SW480 (cell line): ENCODE measurements at regions not wholly inside any gene's neighbourhood (a gene's known extent, or its start where the extent isn't known, plus 50 kb on each side); places are given as distances from the start of the nearest gene placed in this dataset.
"Not testable (repeated sequence)": the region's sequence is repeated elsewhere in the genome, so short reads cannot be mapped to it uniquely, and the experiment has no call there.

ENCODE experiments used
- DNase-seq: peaks from one replicate; pipeline ENCODE4 v3.0.0-alpha.2; 2016; ENCODE audit warnings: low spot score

DNA sequence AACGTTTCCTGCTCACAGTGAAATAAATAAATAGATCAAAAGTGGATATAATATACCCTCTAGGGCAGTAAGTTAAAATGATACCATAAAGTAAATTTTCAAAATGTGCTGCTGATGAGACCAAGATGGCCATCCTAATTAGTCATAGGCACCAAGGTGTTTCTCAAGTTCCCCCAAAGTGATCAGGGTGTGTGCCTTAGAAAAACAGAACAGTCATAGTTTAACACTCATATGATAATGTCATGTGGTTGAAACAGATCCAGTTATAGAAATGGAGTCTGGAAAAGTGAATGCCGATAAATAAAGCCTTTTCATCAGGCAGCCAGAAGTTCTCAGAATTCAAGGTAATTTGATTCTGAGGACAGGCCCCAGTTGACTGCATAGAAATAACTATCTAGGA lies 161.5 kb upstream of the CDKN2B start:
- DNase-seq: no peak

GRCh38 chr9:22170990-22171670 lies 162.0 kb upstream of the CDKN2B start:
- no peak for DNase-seq

GRCh38 chr9:22171691-22172090 lies 162.6 kb upstream of the CDKN2B start:
- no peak for DNase-seq

DNA sequence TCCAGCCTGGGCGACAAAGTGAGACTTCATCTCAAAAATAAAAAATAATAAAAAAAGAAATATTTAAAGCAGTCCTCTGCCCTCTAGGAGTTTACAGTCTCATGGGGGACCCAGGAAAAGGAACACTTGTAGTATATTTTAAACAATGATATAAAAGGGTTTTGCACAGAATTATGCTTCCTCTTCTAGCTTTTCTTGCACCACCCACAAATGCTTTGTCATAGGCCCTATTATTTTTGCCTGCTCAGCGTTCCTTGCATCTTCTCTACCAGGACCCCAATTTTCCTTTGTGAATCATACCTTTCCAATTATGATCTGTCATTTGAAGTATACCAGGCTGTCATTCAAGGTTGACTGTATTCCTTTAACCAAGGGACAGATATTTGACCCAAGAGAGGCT lies 164.8 kb upstream of the CDKN2B start:
- no peak for DNase-seq

- DNase-seq: no peak
These were observed 167.0 kb upstream of the CDKN2B start for GRCh38 chr9:22175972-22176545.

GRCh38 chr9:22181021-22181420 lies 171.9 kb upstream of the CDKN2B start:
- not testable (repeated sequence) for DNase-seq

DNA sequence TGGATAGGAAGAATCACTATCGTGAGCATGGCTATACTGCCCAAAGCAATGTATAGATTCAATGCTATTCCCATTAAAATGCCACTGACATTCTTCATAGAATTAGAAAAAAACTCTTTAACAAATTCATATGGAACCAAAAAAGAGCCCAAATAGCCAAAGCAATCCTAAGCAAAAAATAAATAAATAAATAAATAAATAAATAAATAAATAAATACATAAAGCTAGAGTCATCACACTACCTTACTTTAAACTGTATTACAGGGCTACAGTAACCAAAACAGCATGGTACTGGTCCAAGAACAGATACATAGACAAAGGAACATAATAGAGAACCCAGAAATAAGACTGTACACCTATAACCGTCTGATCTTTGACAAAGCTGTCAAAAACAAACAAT lies 180.4 kb upstream of the CDKN2B start:
- DNase-seq: no peak

DNA sequence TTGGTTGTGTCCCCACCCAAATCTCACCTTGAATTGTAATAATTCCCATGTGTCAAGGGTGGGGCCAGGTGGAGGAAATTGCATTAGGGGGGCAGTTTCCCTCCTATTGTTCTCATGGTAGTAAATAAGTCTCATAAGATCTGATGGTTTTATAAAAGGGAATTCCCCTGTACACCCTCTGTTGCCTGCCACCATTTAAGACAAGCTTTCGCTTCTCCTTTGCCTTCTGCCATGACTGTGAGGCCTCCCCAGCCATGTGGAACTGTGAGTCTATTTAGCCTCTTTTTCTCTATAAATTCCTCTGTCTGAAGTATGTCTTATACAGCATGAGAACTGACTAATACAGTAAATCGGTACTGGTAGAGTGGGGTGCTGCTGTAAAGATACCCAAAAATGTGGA lies 187.9 kb upstream of the CDKN2B start:
- DNase-seq: not testable (repeated sequence)

- DNase-seq: no peak
These were observed 189.6 kb upstream of the CDKN2B start for GRCh38 chr9:22198681-22199080.

DNA sequence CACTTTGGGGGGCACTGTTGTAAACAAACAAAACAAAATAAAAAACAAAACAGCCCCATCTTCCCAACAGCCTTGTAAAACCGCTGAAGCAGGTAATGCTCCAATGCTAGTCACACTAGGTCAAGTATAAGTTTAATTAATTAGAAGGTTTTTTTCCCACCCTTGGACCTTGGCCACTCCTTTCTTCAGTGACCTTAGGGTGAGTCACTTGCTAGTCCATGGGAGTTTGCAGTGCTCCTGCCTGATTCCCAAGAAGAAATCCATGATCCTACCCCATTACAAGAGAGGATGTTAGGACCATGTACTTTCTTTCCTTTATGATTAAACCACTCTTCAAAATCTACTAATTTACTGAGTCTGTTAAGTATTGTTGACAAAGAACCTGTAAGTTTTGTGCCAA lies 192.2 kb upstream of the CDKN2B start:
- DNase-seq: no peak

DNA sequence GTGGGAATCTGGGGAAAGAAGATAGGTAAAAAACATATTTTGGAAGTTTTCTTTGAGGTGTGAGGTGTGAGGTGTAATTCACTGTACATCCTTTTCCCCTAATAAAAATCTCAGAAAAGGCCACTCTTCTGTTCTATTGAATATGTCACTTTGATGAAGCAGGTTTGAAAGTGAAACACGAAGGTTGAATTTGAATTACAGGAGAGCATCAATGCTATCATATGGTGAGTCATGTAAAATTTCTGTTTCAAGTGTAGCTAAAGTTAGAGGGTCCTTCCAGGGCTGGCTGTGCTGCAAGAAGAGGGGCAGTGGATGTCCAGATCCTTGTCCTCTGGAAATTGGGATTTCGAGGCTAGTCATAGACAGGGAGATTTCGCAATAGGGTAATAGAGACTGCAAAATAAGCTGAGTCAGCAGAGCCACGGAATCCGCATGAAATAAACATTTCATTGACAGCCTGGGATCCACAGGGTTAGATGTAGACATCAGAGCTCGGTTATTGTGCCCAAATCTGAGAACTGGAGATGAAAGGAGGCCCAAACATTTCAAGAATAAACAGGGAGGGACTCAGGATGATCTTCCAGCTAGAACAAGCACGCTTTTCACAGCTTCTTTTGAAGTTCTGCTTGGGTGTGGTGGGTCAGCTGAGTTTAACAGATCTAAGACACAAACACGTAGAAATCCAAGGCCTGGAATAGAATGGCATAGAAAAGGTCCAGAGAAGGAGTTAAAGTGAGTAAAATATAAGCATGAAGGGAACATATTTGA lies 194.4 kb upstream of the CDKN2B start:
- DNase-seq: peak; percentile 43

- no peak for DNase-seq
These were observed 195.1 kb upstream of the CDKN2B start for GRCh38 chr9:22204240-22204639.

GRCh38 chr9:22206833-22207232 lies 197.7 kb upstream of the CDKN2B start:
- peak; percentile 30 for DNase-seq

DNA sequence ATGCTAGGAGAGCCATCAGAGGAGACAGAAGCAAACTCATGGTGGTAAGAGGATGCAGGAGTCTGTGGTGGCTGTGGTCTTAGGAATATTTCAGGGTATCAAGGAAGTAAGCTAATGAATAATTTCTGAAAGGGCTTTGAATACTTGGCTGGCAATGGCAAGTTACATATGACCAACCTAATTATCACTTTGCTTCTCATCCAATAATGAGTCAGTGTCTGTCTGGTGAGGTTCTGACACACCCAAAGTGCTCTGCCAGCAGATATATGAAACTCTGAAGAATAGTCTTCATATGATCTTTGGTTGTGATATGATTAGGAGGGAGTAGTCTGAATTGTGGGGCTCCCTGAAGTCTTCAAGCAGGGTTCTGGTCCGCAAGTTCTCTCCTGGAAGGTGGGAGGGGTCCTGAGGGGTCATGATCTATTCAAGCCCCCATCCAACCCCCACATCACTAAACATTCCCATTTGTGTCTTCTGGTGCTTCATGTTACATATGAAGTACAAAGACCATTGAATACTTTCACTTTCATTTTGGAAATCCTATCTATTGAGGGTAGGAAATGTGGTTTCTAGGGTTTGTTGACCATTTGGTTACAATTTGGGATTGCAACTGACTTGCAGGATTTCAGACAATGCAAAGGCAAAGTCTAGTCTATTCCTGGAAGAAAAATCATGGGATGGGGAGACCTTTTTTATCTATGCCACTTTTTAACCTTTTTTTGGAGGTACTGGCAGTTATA lies 199.9 kb upstream of the CDKN2B start:
- DNase-seq: peak; percentile 82

- DNase-seq: no peak
These were observed 201.2 kb upstream of the CDKN2B start for GRCh38 chr9:22210262-22210661.

GRCh38 chr9:22210936-22211335 lies 201.8 kb upstream of the CDKN2B start:
- DNase-seq: no peak

DNA sequence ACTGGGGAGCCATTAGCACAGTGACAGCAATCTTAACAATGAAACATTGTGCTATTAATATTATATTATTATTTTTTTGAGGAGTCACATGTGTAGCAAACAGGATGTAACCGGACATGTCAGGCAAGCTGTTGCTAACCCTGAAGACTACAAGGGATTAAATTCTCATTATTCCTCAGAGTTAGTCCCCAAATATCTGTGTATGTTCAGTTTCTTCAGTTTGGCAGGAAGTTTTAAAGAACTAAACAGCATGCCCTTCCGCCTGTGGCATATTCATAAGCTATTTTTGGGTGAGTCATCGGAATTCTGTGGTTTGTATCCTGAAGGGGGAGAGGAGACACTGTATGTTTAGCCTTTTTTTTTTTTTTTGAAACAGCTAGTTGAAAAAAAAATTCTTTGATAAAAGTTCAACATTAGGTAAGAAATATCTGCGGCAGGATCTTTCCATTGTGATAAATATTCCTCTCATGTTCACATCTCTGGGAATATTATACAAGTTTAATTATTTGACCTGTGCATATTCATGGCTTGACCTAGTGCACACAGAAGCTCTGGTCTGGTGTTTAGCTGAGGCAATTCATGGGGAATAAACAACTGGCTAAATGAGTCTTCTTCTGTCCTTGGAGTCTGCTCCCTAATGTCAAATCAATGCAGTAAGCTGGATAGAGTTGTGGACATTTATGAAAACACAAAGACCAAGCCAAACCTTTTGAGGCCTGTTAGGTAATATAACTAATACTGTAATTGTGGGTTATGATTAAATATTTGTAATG lies 202.7 kb upstream of the CDKN2B start:
- DNase-seq: peak; percentile 96

- DNase-seq: peak; percentile 42
These were observed 204.9 kb upstream of the CDKN2B start for GRCh38 chr9:22214021-22214420.

DNA sequence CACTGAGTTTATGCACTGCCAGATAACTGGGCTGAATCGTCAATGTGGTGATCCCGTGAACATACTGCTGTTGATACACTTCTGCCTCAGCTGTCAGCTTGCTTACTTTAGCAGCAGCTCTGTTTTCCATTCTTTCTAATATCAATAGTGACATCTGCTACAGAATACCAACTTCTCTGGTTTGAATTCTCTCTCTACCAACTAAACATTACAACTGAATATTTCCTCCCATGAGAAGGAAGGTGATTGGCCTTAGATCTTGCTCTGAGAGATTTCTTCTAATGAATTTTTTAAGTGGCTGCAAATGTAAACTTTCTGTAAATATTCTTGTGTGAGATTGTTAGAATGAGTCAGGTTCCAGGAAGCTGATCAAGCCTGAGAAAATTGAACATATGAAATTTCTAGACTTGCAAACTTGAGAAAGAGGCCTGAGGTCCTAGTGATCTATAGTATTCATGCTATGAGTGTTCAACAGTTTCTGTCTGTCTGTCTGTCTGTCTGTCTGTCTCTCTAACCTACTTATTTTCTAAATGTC lies 205.5 kb upstream of the CDKN2B start:
- DNase-seq: no peak

- DNase-seq: no peak
These were observed 206.4 kb upstream of the CDKN2B start for GRCh38 chr9:22215521-22215920.

- peak; percentile 92 for DNase-seq
These were observed 207.6 kb upstream of the CDKN2B start for GRCh38 chr9:22216730-22217172.

DNA sequence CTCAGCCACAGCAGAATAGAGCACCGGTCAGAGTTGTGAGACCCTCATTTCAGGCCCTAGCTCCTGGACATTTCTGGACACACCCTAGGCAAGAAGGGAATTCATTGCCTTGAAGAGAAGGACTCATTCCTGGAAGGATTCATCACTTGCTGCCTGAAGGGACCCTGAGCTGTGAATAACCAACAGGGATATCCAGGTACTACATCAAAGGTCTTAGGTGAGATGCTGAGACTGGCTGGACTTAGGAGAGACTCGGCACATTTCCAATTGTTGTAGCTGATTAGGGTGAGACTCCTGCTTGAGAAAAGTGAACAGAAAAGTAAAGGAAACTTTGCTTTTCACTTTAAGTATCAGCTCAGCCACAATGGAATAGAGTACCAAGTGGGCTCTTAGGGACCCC lies 208.1 kb upstream of the CDKN2B start:
- DNase-seq: no peak
